Activated CD4-positive, alpha-beta T cell treated with anti-CD3 and anti-CD28 coated beads, Interleukin-2, amount 50 U/mL, for 16 hours (primary cell): ENCODE measurements at regions not wholly inside any gene's neighbourhood (a gene's known extent, or its start where the extent isn't known, plus 50 kb on each side); places are given as distances from the start of the nearest gene placed in this dataset.
"Not testable (repeated sequence)": the region's sequence is repeated elsewhere in the genome, so short reads cannot be mapped to it uniquely, and the experiment has no call there.

Experiments used
- DNase-seq: peaks from one replicate; pipeline ENCODE4 v3.0.0-alpha.2; 2020

- no peak for DNase-seq
Observed at GRCh38 chr6:50353603-50354002, 303.9 kb upstream of the DEFB112 start.

GRCh38 chr6:50358113-50358512, 308.4 kb upstream of the DEFB112 start:
- DNase-seq: no peak

- no peak for DNase-seq
Observed at GRCh38 chr6:50361641-50362331, 312.1 kb upstream of the DEFB112 start.

GRCh38 chr6:50362706-50363105, 313.0 kb upstream of the DEFB112 start:
- DNase-seq: no peak

GRCh38 chr6:50369996-50370395, 320.3 kb upstream of the DEFB112 start:
- no peak for DNase-seq

- no peak for DNase-seq
Observed at GRCh38 chr6:50380406-50381098, 330.8 kb upstream of the DEFB112 start.

- no peak for DNase-seq
Observed at GRCh38 chr6:50381099-50381415, 331.3 kb upstream of the DEFB112 start.

GRCh38 chr6:50390416-50390815, 322.9 kb upstream of the TFAP2D start:
- no peak for DNase-seq

- DNase-seq: not testable (repeated sequence)
Observed at GRCh38 chr6:50394139-50394538, 319.2 kb upstream of the TFAP2D start.

- no peak for DNase-seq
Observed at GRCh38 chr6:50404643-50405042, 308.7 kb upstream of the TFAP2D start.

- DNase-seq: no peak
Observed at GRCh38 chr6:50410579-50410978, 302.7 kb upstream of the TFAP2D start.

GRCh38 chr6:50421041-50421440, 292.3 kb upstream of the TFAP2D start:
- DNase-seq: not testable (repeated sequence)

- no peak for DNase-seq
Observed at GRCh38 chr6:50427267-50427666, 286.1 kb upstream of the TFAP2D start.

- DNase-seq: no peak
Observed at GRCh38 chr6:50437901-50438300, 275.4 kb upstream of the TFAP2D start.

GRCh38 chr6:50442531-50443040, 270.7 kb upstream of the TFAP2D start:
- no peak for DNase-seq

- no peak for DNase-seq
Observed at GRCh38 chr6:50443144-50443543, 270.2 kb upstream of the TFAP2D start.

GRCh38 chr6:50449128-50449527, 264.2 kb upstream of the TFAP2D start:
- no peak for DNase-seq

- no peak for DNase-seq
Observed at GRCh38 chr6:50451826-50452400, 261.4 kb upstream of the TFAP2D start.

- no peak for DNase-seq
Observed at GRCh38 chr6:50455029-50455428, 258.3 kb upstream of the TFAP2D start.

- DNase-seq: no peak
Observed at GRCh38 chr6:50457351-50457750, 256.0 kb upstream of the TFAP2D start.

GRCh38 chr6:50461696-50462095, 251.6 kb upstream of the TFAP2D start:
- no peak for DNase-seq

GRCh38 chr6:50463931-50464330, 249.4 kb upstream of the TFAP2D start:
- DNase-seq: no peak

- DNase-seq: no peak
Observed at GRCh38 chr6:50467931-50468330, 245.4 kb upstream of the TFAP2D start.

GRCh38 chr6:50471041-50471440, 242.3 kb upstream of the TFAP2D start:
- no peak for DNase-seq
